ENCODE measurements at regions not wholly inside any gene's neighbourhood (a gene's known extent, or its start where the extent isn't known, plus 50 kb on each side); places are given as distances from the start of the nearest gene placed in this dataset.

DNA sequence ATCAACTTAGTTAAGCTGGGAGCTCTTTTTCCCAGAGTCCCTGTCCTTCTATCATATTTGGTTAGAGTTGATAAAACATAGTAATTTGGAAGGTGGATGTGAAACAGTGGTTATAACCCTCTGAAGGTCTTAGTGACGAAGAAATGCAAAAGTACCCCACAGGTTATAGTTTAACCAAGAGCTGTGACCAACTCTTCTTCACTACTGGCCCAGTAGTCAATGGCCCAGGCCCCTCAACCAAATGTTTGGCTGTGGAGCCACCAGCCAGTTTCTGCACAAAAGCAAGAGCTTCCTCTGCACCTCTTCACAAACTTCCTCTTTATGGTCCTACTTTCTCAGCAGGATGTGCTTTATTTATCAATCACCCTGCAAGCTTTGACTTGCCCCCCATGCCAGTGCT is 132.6 kb downstream of the BMP4 start:
- H3K79me2 ChIP-seq (ENCODE audit: insufficient read depth), result no peaks in the 10 kb centered on the region
- no peak overlapping the region for H2AFZ ChIP-seq (ENCODE audit: low read depth)
- H4K20me1 ChIP-seq (ENCODE audit: insufficient read depth), result no peaks in the 10 kb centered on the region
- 0% methylated on average over 1 of the region's 1 CpG for WGBS (ENCODE audit: low lambda C conversion rate)
- H3K4me3 ChIP-seq (ENCODE audit: low read depth in 2 of 2, low read length in 1 of 2), result no peak overlapping the region
- no peak for DNase-seq
- no peaks in the 10 kb centered on the region for H3K4me1 ChIP-seq (ENCODE audit: control insufficient read depth in 1 of 2, insufficient read depth in 2 of 2, low read depth in 1 of 2, low read length in 1 of 2)
- ChIA-PET POLR2A (no interaction called here), CTCF (no interaction called here)
- H3K9me3 ChIP-seq, result no peaks in the 10 kb centered on the region
- no peaks in the 10 kb centered on the region for H3K36me3 ChIP-seq (replicated peaks in 1 of 2; ENCODE audit: control insufficient read depth in 1 of 2, insufficient read depth in 2 of 2, low read length in 1 of 2)
- no peak overlapping the region for H3K9ac ChIP-seq
- no peak overlapping the region for H3K27ac ChIP-seq (ENCODE audit: low read depth in 2 of 2, low read length in 1 of 2)
- no peak overlapping the region for H3K4me2 ChIP-seq
- no peaks in the 10 kb centered on the region for H3F3A ChIP-seq (replicated peaks; ENCODE audit: insufficient read depth)
- no peaks in the 10 kb centered on the region for H3K9me2 ChIP-seq
- no peaks in the 10 kb centered on the region for H3K27me3 ChIP-seq (ENCODE audit: insufficient read depth)
- TF ChIP-seq, protein P1, sequence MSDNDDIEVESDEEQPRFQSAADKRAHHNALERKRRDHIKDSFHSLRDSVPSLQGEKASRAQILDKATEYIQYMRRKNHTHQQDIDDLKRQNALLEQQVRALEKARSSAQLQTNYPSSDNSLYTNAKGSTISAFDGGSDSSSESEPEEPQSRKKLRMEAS (IDR thresholded peaks at IDR 0.05; ENCODE audit: low read depth), result no peak
- TF ChIP-seq, protein P2, sequence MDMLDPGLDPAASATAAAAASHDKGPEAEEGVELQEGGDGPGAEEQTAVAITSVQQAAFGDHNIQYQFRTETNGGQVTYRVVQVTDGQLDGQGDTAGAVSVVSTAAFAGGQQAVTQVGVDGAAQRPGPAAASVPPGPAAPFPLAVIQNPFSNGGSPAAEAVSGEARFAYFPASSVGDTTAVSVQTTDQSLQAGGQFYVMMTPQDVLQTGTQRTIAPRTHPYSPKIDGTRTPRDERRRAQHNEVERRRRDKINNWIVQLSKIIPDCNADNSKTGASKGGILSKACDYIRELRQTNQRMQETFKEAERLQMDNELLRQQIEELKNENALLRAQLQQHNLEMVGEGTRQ (IDR thresholded peaks at IDR 0.05; ENCODE audit: borderline replicate concordance, low read depth, low read length), result no peak
- TF ChIP-seq, protein P3, sequence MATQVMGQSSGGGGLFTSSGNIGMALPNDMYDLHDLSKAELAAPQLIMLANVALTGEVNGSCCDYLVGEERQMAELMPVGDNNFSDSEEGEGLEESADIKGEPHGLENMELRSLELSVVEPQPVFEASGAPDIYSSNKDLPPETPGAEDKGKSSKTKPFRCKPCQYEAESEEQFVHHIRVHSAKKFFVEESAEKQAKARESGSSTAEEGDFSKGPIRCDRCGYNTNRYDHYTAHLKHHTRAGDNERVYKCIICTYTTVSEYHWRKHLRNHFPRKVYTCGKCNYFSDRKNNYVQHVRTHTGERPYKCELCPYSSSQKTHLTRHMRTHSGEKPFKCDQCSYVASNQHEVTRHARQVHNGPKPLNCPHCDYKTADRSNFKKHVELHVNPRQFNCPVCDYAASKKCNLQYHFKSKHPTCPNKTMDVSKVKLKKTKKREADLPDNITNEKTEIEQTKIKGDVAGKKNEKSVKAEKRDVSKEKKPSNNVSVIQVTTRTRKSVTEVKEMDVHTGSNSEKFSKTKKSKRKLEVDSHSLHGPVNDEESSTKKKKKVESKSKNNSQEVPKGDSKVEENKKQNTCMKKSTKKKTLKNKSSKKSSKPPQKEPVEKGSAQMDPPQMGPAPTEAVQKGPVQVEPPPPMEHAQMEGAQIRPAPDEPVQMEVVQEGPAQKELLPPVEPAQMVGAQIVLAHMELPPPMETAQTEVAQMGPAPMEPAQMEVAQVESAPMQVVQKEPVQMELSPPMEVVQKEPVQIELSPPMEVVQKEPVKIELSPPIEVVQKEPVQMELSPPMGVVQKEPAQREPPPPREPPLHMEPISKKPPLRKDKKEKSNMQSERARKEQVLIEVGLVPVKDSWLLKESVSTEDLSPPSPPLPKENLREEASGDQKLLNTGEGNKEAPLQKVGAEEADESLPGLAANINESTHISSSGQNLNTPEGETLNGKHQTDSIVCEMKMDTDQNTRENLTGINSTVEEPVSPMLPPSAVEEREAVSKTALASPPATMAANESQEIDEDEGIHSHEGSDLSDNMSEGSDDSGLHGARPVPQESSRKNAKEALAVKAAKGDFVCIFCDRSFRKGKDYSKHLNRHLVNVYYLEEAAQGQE (IDR thresholded peaks at IDR 0.05; ENCODE audit: low read depth, low read length), result no peak
- TF ChIP-seq ELF1 (IDR thresholded peaks at IDR 0.05), result no peak
- no peak for TF ChIP-seq FOXJ3 (CRISPR knock-in tag; IDR thresholded peaks at IDR 0.05)
- no peak for TF ChIP-seq GABPA (IDR thresholded peaks at IDR 0.05; ENCODE audit: low read depth)
- TF ChIP-seq MEF2A (IDR thresholded peaks at IDR 0.05; ENCODE audit: borderline replicate concordance, low read depth), result no peak
- no peak for TF ChIP-seq NRF1 (IDR thresholded peaks at IDR 0.05; ENCODE audit: low read depth, low read length)
- no peak for TF ChIP-seq SIN3A (IDR thresholded peaks at IDR 0.05; ENCODE audit: borderline replicate concordance, low read depth, low read length)
- TF ChIP-seq GATA2 (CRISPR knock-in tag; IDR thresholded peaks at IDR 0.05), result no peak
- TF ChIP-seq, protein P4, sequence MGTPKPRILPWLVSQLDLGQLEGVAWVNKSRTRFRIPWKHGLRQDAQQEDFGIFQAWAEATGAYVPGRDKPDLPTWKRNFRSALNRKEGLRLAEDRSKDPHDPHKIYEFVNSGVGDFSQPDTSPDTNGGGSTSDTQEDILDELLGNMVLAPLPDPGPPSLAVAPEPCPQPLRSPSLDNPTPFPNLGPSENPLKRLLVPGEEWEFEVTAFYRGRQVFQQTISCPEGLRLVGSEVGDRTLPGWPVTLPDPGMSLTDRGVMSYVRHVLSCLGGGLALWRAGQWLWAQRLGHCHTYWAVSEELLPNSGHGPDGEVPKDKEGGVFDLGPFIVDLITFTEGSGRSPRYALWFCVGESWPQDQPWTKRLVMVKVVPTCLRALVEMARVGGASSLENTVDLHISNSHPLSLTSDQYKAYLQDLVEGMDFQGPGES (IDR thresholded peaks at IDR 0.05; ENCODE audit: low read depth, low read length), result no peak
- no peak for TF ChIP-seq SMC3 (IDR thresholded peaks at IDR 0.05; ENCODE audit: low read depth, low read length)
- TF ChIP-seq RFX5 (IDR thresholded peaks at IDR 0.05; ENCODE audit: low read length), result no peak
- no peak for TF ChIP-seq TAF1 (IDR thresholded peaks at IDR 0.05; ENCODE audit: borderline replicate concordance, low read depth, low read length)
- TF ChIP-seq EZH2phosphoT487 (IDR thresholded peaks at IDR 0.05; ENCODE audit: borderline replicate concordance, low read depth), result no peak
- TF ChIP-seq, protein P5, sequence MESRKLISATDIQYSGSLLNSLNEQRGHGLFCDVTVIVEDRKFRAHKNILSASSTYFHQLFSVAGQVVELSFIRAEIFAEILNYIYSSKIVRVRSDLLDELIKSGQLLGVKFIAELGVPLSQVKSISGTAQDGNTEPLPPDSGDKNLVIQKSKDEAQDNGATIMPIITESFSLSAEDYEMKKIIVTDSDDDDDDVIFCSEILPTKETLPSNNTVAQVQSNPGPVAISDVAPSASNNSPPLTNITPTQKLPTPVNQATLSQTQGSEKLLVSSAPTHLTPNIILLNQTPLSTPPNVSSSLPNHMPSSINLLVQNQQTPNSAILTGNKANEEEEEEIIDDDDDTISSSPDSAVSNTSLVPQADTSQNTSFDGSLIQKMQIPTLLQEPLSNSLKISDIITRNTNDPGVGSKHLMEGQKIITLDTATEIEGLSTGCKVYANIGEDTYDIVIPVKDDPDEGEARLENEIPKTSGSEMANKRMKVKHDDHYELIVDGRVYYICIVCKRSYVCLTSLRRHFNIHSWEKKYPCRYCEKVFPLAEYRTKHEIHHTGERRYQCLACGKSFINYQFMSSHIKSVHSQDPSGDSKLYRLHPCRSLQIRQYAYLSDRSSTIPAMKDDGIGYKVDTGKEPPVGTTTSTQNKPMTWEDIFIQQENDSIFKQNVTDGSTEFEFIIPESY (IDR thresholded peaks at IDR 0.05; ENCODE audit: borderline replicate concordance, low read depth), result no peak
